ENCODE measurements at regions not wholly inside any gene's neighbourhood (a gene's known extent, or its start where the extent isn't known, plus 50 kb on each side); places are given as distances from the start of the nearest gene placed in this dataset.

GRCh38 chrX:80098038-80098437, 83.5 kb downstream of the TBX22 start:
- no peak for DNase-seq

GRCh38 chrX:80120335-80120734, 105.8 kb downstream of the TBX22 start:
- DNase-seq = no peak

GRCh38 chrX:80138938-80139337, 124.4 kb downstream of the TBX22 start:
- DNase-seq = no peak

GRCh38 chrX:80139564-80139963, 125.0 kb downstream of the TBX22 start:
- no peak for DNase-seq

GRCh38 chrX:80170581-80170980, 156.0 kb downstream of the TBX22 start:
- no peak for DNase-seq

GRCh38 chrX:80173261-80173660, 158.7 kb downstream of the TBX22 start:
- DNase-seq = no peak

GRCh38 chrX:80174925-80175574, 160.5 kb downstream of the TBX22 start:
- DNase-seq = no peak

- no peak for DNase-seq
Measured at GRCh38 chrX:80181079-80181478, 166.5 kb downstream of the TBX22 start.

GRCh38 chrX:80184854-80185253, 170.3 kb downstream of the TBX22 start:
- DNase-seq = no peak

- DNase-seq = no peak
Measured at GRCh38 chrX:80206647-80207046, 192.1 kb downstream of the TBX22 start.

- DNase-seq = no peak
Measured at GRCh38 chrX:80207327-80207726, 192.8 kb downstream of the TBX22 start.

GRCh38 chrX:80216086-80216485, 201.5 kb downstream of the TBX22 start:
- DNase-seq = no peak

GRCh38 chrX:80223982-80224579, 196.2 kb upstream of the TENT5D start:
- no peak for DNase-seq

- no peak for DNase-seq
Measured at GRCh38 chrX:80229626-80230025, 190.6 kb upstream of the TENT5D start.

GRCh38 chrX:80237072-80237471, 183.2 kb upstream of the TENT5D start:
- DNase-seq = no peak

GRCh38 chrX:80246271-80246670, 174.0 kb upstream of the TENT5D start:
- no peak for DNase-seq

- DNase-seq = no peak
Measured at GRCh38 chrX:80266287-80266686, 154.0 kb upstream of the TENT5D start.

GRCh38 chrX:80266979-80267378, 153.3 kb upstream of the TENT5D start:
- no peak for DNase-seq

- DNase-seq = no peak
Measured at GRCh38 chrX:80267790-80268189, 152.5 kb upstream of the TENT5D start.

- no peak for DNase-seq
Measured at GRCh38 chrX:80282535-80282934, 137.7 kb upstream of the TENT5D start.

GRCh38 chrX:80285131-80285773, 135.0 kb upstream of the TENT5D start:
- peak in 1 of 5 experiments; percentile 2 for DNase-seq

- DNase-seq = no peak
Measured at GRCh38 chrX:80290834-80291233, 129.4 kb upstream of the TENT5D start.

GRCh38 chrX:80293354-80293753, 126.9 kb upstream of the TENT5D start:
- DNase-seq = no peak

GRCh38 chrX:80306007-80306406, 114.2 kb upstream of the TENT5D start:
- DNase-seq = no peak

All from T-helper 2 cell (primary cell).